BE2C (cell line): ENCODE measurements at regions not wholly inside any gene's neighbourhood (a gene's known extent, or its start where the extent isn't known, plus 50 kb on each side); places are given as distances from the start of the nearest gene placed in this dataset.

Experiments used
- DNase-seq: peaks from one replicate; pipeline ENCODE4 v3.0.0-alpha.2; 2020
- H3K27me3 ChIP-seq: fragments of 250-450 bp; sonication (Bioruptor Pico); 2 replicates; pipeline ENCODE4 v1.5.1; 2020; ENCODE audit warnings: mild to moderate bottlenecking
- H3K36me3 ChIP-seq: fragments of 250-450 bp; sonication (Bioruptor Pico); 2 replicates; pipeline ENCODE4 v1.5.1; 2020; ENCODE audit warnings: mild to moderate bottlenecking
- H3K4me1 ChIP-seq: fragments of 250-450 bp; sonication (Bioruptor Pico); 2 replicates; pipeline ENCODE4 v1.5.1; 2020
- H3K4me3 ChIP-seq: 2 replicates; pipeline ENCODE4 v1.5.1; 2011; ENCODE audit warnings: low read depth, low read length
- H3K9me3 ChIP-seq: fragments of 250-450 bp; sonication (Bioruptor Pico); 2 replicates; pipeline ENCODE4 v1.5.1; 2020
- CTCF ChIP-seq: IDR thresholded peaks from 2 replicates; pipeline ENCODE4 v1.5.1; 2012; ENCODE audit warnings: mild to moderate bottlenecking, low read depth, low read length

DNA sequence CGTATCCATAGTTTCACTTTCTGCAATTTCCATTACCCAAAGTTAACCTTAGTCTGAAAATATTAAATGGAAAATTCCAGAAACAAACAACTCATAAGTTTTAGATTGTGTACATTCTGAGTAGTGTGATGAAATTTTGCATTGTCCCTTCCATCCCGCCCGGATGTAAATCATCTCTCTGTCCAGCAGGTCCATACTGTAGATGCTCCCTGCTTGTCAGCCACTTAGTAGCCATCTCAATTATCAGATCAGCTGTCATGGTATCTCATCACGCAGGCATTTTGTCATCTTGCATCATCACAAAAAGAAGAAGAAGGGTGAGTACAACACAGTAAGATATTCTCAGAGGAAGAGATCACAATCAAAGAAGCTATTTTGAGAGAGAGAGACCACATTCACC is 185.0 kb upstream of the STK17B start:
- H3K9me3 ChIP-seq = no peaks in the 10 kb centered on the region
- no peak overlapping the region for H3K4me3 ChIP-seq
- DNase-seq = no peak
- H3K36me3 ChIP-seq = no peaks in the 10 kb centered on the region
- no peaks in the 10 kb centered on the region for H3K27me3 ChIP-seq
- no peak for TF ChIP-seq CTCF
- H3K4me1 ChIP-seq = no peaks in the 10 kb centered on the region

- Histone ChIP-seq H3K4me3 (no peak overlapping the region), H3K36me3 (no peaks in the 10 kb centered on the region), H3K27me3 (no peaks in the 10 kb centered on the region), H3K4me1 (no peaks in the 10 kb centered on the region), H3K9me3 (no peaks in the 10 kb centered on the region)
- DNase-seq = no peak
- TF ChIP-seq CTCF = no peak
These were observed 189.3 kb upstream of the STK17B start for GRCh38 chr2:196360650-196361049.

DNA sequence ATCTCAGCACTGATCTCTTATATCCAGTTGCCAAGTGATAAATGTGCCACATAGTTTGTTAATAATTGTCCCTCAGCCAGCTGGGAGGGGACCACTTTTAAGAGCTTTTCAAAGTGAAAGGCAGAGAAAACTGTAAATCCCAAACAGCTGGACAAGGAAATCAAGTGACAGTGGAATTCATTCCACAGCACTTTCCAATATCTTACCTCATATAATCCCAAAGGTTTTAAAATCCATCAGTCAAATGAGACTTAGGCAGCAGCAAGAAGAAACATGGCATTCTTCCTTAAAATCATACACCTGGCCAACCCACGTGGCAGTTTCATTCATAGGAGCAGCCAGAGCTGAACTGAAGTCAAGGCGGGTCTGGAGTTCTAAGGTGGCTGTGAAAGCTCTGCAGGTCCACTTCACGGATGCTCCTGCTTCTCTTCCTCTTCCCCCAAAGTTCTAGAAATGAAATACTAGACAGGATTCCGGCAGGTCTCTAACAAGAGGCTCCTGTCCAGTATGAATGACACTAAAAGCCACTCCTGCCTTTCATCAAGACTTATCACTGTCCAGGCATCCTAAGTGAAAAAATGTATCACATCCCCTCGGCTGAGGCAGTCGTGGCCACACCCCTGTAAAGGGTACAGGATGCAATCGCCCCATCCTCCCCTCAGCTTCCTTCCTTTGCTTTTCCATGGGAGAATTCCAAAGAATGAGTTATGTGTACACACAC is 190.4 kb upstream of the STK17B start:
- Histone ChIP-seq H3K27me3 (no peaks in the 10 kb centered on the region), H3K36me3 (no peaks in the 10 kb centered on the region), H3K9me3 (no peaks in the 10 kb centered on the region), H3K4me3 (no peak overlapping the region), H3K4me1 (no peaks in the 10 kb centered on the region)
- no peak for TF ChIP-seq CTCF
- DNase-seq = no peak

DNA sequence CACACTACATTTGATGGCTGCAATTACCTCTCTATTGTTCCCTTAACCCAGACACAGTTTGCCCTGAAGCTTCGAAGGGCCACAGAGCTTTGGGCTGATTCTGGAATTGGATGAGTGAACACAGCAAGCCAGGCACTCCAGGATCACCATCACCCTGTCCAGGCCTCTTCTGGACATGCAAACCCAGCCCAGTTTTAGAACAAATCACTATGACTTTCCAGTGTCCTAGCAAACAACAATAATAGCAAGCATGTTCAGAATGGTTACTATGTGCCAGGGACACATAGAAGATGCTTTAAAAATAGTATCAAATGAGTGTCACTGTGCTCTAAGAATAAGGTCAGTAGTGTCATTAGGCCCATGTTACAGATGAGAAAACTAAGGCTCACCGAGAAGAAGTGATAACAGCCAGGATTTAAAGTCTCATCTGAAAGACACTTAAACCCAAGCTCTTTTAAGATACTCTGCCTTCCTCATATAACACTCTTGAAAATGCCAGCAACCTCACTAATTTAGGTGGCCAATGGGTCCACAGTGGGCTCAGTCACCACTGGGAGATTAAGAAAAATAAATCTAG is 191.7 kb upstream of the STK17B start:
- no peak for DNase-seq
- no peak for TF ChIP-seq CTCF
- Histone ChIP-seq H3K4me1 (no peaks in the 10 kb centered on the region), H3K36me3 (no peaks in the 10 kb centered on the region), H3K27me3 (no peaks in the 10 kb centered on the region), H3K4me3 (no peak overlapping the region), H3K9me3 (no peaks in the 10 kb centered on the region)

DNA sequence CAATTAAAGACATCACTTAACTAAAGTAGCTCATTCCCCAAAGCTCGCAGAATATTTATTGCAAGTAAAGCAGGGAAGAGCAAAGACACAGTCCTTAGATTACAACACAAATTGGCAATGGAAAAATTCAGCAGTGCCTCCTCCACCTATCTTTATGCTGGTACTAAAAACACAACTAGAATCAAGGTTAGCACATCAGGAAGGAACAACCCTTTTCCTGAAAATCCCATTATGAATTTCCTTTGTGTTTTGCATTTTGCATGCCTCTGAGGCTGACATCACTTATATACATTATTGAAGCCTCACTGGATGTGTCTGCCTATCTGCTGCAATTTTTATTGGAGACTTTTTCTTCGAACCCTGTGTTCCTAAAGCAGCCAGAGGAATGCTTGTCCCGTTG is 193.8 kb upstream of the STK17B start:
- no peak for DNase-seq

More for the DNA sequence above, 193.8 kb upstream of the STK17B start:
- H3K36me3 ChIP-seq = no peaks in the 10 kb centered on the region
- no peaks in the 10 kb centered on the region for H3K27me3 ChIP-seq
- no peaks in the 10 kb centered on the region for H3K9me3 ChIP-seq
- TF ChIP-seq CTCF = no peak
- no peak overlapping the region for H3K4me3 ChIP-seq
- H3K4me1 ChIP-seq = no peaks in the 10 kb centered on the region
